Panc1 (cell line): ENCODE measurements at regions not wholly inside any gene's neighbourhood (a gene's known extent, or its start where the extent isn't known, plus 50 kb on each side); places are given as distances from the start of the nearest gene placed in this dataset.

Source experiments
- ATAC-seq: fragments of 200-7000 bp; cut with Tn5 transposase; 2 replicates; pipeline ENCODE4 v1.9.1; 2020; ENCODE audit warnings: mild to moderate bottlenecking, moderate library complexity
- BruUV-seq: library from RNA; stranded (reverse); fragments of 400-500 nt; replicated peaks from 2 replicates; lab custom pipeline; 2021; lab: Mats Ljungman, UMichigan
- CTCF ChIA-PET: fragments of 300-600 bp; sonication (Branson Sonifier 250); formaldehyde crosslinking; loops from one replicate; lab custom pipeline; 2022; ENCODE audit warnings: antibody characterized with exemption; lab: Charles Lee
- POLR2A ChIA-PET: fragments of 300-600 bp; sonication (Branson Sonifier 250); formaldehyde crosslinking; loops from one replicate; lab custom pipeline; 2022; ENCODE audit warnings: antibody characterized with exemption; lab: Charles Lee
- DNase-seq: peaks from one replicate; pipeline ENCODE4 v3.0.0-alpha.2; 2010; ENCODE audit warnings: low read depth, low spot score
- H3K27ac ChIP-seq: 2 replicates; pipeline ENCODE4 v1.5.1; 2011; ENCODE audit warnings: mild to moderate bottlenecking, low read length, inconsistent platforms
- H3K27me3 ChIP-seq: fragments of 200-500 bp; sonication (Bioruptor generic); 2 replicates; pipeline ENCODE4 v1.6.0; 2014; ENCODE audit warnings: low read length, inconsistent platforms; ENCODE audit not compliant: control insufficient read depth, insufficient read depth
- H3K36me3 ChIP-seq: fragments of 200-500 bp; sonication (Bioruptor generic); 2 replicates; pipeline ENCODE4 v1.5.1; 2014; ENCODE audit warnings: inconsistent platforms, mild to moderate bottlenecking, low read length, moderate library complexity; ENCODE audit not compliant: control insufficient read depth, insufficient read depth
- H3K4me1 ChIP-seq: 2 replicates; pipeline ENCODE4 v1.5.1; 2011; ENCODE audit warnings: inconsistent platforms, mild to moderate bottlenecking, low read length, moderate library complexity; ENCODE audit not compliant: control insufficient read depth, insufficient read depth
- H3K4me3 ChIP-seq, 2 experiments: 2 replicates each; pipeline ENCODE4 v1.5.1; 2011 to 2012; ENCODE audit warnings: low read depth in 2 of 2, low read length in 2 of 2, mild to moderate bottlenecking in 2 of 2, inconsistent platforms in 1 of 2, moderate library complexity in 1 of 2
- H3K9me3 ChIP-seq: fragments of 200-500 bp; sonication (Bioruptor generic); 2 replicates; pipeline ENCODE4 v1.5.1; 2014; ENCODE audit warnings: low read depth, mild to moderate bottlenecking, inconsistent platforms, low read length, moderate library complexity; ENCODE audit not compliant: control insufficient read depth, insufficient read depth
- CTCF ChIP-seq: fragments of 450-650 bp; IDR thresholded peaks from 2 replicates; pipeline ENCODE4 v1.5.1; 2017; ENCODE audit warnings: mild to moderate bottlenecking
- POLR2AphosphoS5 ChIP-seq: IDR thresholded peaks from 2 replicates; pipeline ENCODE4 v1.6.1; 2012; ENCODE audit warnings: mild to moderate bottlenecking, low read depth, low read length, moderate library complexity
- REST ChIP-seq, 2 experiments: IDR thresholded peaks; 2 replicates each; pipeline ENCODE4 v1.6.1; 2011 to 2012; ENCODE audit warnings: low read depth in 2 of 2, control low read depth in 1 of 2, low read length in 1 of 2, mild to moderate bottlenecking in 1 of 2, moderate library complexity in 1 of 2; ENCODE audit not compliant: insufficient read depth in 1 of 2
- SIN3A ChIP-seq: IDR thresholded peaks from 2 replicates; pipeline ENCODE4 v1.6.1; 2012; ENCODE audit warnings: low read depth, mild to moderate bottlenecking, low read length, moderate library complexity, borderline replicate concordance; ENCODE audit not compliant: insufficient read depth
- TCF7L2 ChIP-seq: IDR thresholded peaks from 2 replicates; pipeline ENCODE4 v1.6.1; 2011; ENCODE audit warnings: mild to moderate bottlenecking, low read depth, low read length, inconsistent platforms
- in situ Hi-C: cut with HindIII; loops from 2 replicates; pipeline ENCODE4 v1.10.0; 2016; ENCODE audit warnings: low sequenced_read_pairs, low pct_unique_long_range_greater_than_20kb
- intact Hi-C: fragments of 100-400 bp; cut with micrococcal nuclease; formaldehyde crosslinking; loops from one replicate; pipeline ENCODE4 v1.10.0; 2022; ENCODE audit not compliant: unreplicated experiment

- H3K27me3 ChIP-seq = no peaks in the 10 kb centered on the region
- no peaks in the 10 kb centered on the region for H3K9me3 ChIP-seq
- no peaks in the 10 kb centered on the region for H3K36me3 ChIP-seq
- CTCF ChIA-PET = no interaction called here
- BruUV-seq = no TSS peak
- ATAC-seq = no peak
- in situ Hi-C loops (no loop called here), intact Hi-C loops (no loop called here)
- no peaks in the 10 kb centered on the region for H3K4me1 ChIP-seq
- TF ChIP-seq POLR2AphosphoS5 (no peak), SIN3A (no peak), TCF7L2 (no peak), REST (IDR thresholded peaks at IDR 0.05; ENCODE audit: insufficient read depth in 1 of 2, low read depth in 2 of 2, low read length in 1 of 2) (no peak), CTCF (no peak)
- H3K4me3 ChIP-seq = no peak overlapping the region
- no peak for DNase-seq
- no peak overlapping the region for H3K27ac ChIP-seq
- POLR2A ChIA-PET = no interaction called here
Measured at GRCh38 chrX:5233830-5234229, 994.8 kb downstream of the NLGN4X start.

GRCh38 chrX:5220421-5220820, 1008.2 kb downstream of the NLGN4X start:
- ChIA-PET POLR2A (no interaction called here), CTCF (no interaction called here)
- DNase-seq = no peak
- no peak overlapping the region for H3K4me3 ChIP-seq
- H3K27me3 ChIP-seq = no peaks in the 10 kb centered on the region
- H3K4me1 ChIP-seq = no peaks in the 10 kb centered on the region
- no peak for TF ChIP-seq TCF7L2
- no peak for TF ChIP-seq POLR2AphosphoS5
- no peak for TF ChIP-seq CTCF
- no peak for TF ChIP-seq SIN3A
- TF ChIP-seq REST (IDR thresholded peaks at IDR 0.05; ENCODE audit: insufficient read depth in 1 of 2, low read depth in 2 of 2, low read length in 1 of 2) = no peak
- no peak for ATAC-seq
- H3K36me3 ChIP-seq = no peaks in the 10 kb centered on the region
- no peak overlapping the region for H3K27ac ChIP-seq
- in situ Hi-C loops = no loop called here
- intact Hi-C loops = no loop called here
- no TSS peak for BruUV-seq
- H3K9me3 ChIP-seq = no peaks in the 10 kb centered on the region
